Ramos (cell line): ENCODE measurements at regions not wholly inside any gene's neighbourhood (a gene's known extent, or its start where the extent isn't known, plus 50 kb on each side); places are given as distances from the start of the nearest gene placed in this dataset.
"Not testable (repeated sequence)": the region's sequence is repeated elsewhere in the genome, so short reads cannot be mapped to it uniquely, and the experiment has no call there.

ENCODE experiments used
- in situ Hi-C: fragments of 300-500 bp; cut with MboI; formaldehyde crosslinking; loops from one replicate; pipeline ENCODE4 v1.14.3; 2022; ENCODE audit warnings: low sequenced_read_pairs; ENCODE audit not compliant: unreplicated experiment

- in situ Hi-C loops, result no loop called here
Observed at GRCh38 chr14:87745507-87746118, 247.4 kb downstream of the GALC start.

GRCh38 chr14:87734577-87735360 lies 258.2 kb downstream of the GALC start:
- in situ Hi-C loops, result not testable (repeated sequence)

GRCh38 chr14:87733115-87733514 lies 259.9 kb downstream of the GALC start:
- in situ Hi-C loops, result not testable (repeated sequence)

- in situ Hi-C loops, result no loop called here
Observed at GRCh38 chr14:87732562-87732961, 260.4 kb downstream of the GALC start.

- in situ Hi-C loops, result no loop called here
Observed at GRCh38 chr14:87725318-87725717, 267.7 kb downstream of the GALC start.

- in situ Hi-C loops, result no loop called here
Observed at GRCh38 chr14:87712396-87713090, 280.4 kb downstream of the GALC start.

GRCh38 chr14:87705439-87705896 lies 287.5 kb downstream of the GALC start:
- in situ Hi-C loops, result no loop called here

GRCh38 chr14:87698481-87698880 lies 294.5 kb downstream of the GALC start:
- in situ Hi-C loops, result no loop called here

GRCh38 chr14:87696485-87696884 lies 296.5 kb downstream of the GALC start:
- in situ Hi-C loops, result no loop called here

GRCh38 chr14:87691042-87691881 lies 301.7 kb downstream of the GALC start:
- in situ Hi-C loops, result no loop called here

GRCh38 chr14:87690076-87690613 lies 302.8 kb downstream of the GALC start:
- in situ Hi-C loops, result no loop called here

GRCh38 chr14:87688524-87688923 lies 304.5 kb downstream of the GALC start:
- in situ Hi-C loops, result no loop called here

GRCh38 chr14:87687420-87687819 lies 305.6 kb downstream of the GALC start:
- in situ Hi-C loops, result no loop called here

- in situ Hi-C loops, result no loop called here
Observed at GRCh38 chr14:87686746-87687145, 306.2 kb downstream of the GALC start.

- in situ Hi-C loops, result no loop called here
Observed at GRCh38 chr14:87679866-87680265, 313.1 kb downstream of the GALC start.

GRCh38 chr14:87678624-87679023 lies 314.4 kb downstream of the GALC start:
- in situ Hi-C loops, result no loop called here

- in situ Hi-C loops, result no loop called here
Observed at GRCh38 chr14:87676814-87677437, 316.1 kb downstream of the GALC start.

GRCh38 chr14:87667659-87668058 lies 325.3 kb downstream of the GALC start:
- in situ Hi-C loops, result no loop called here

GRCh38 chr14:87656315-87656714 lies 336.7 kb downstream of the GALC start:
- in situ Hi-C loops, result no loop called here

- in situ Hi-C loops, result no loop called here
Observed at GRCh38 chr14:87652278-87652677, 340.7 kb downstream of the GALC start.
